Neural progenitor cell (in vitro differentiated cells): ENCODE measurements at regions not wholly inside any gene's neighbourhood (a gene's known extent, or its start where the extent isn't known, plus 50 kb on each side); places are given as distances from the start of the nearest gene placed in this dataset.

ENCODE experiments used
- DNase-seq: peaks from one replicate; pipeline ENCODE4 v3.0.0-alpha.2; 2016; ENCODE audit warnings: low spot score
- H2AFZ ChIP-seq: fragments of 200-600 bp; sonication (generic); replicated peaks from 2 replicates; pipeline ENCODE4 v1.6.1; 2016; ENCODE audit warnings: antibody characterized with exemption
- H3F3A ChIP-seq: fragments of 200-600 bp; sonication (generic); 2 replicates; pipeline ENCODE4 v1.6.1; 2016; ENCODE audit warnings: antibody characterized with exemption, low read depth
- H3K27ac ChIP-seq: fragments of 200-600 bp; sonication (generic); 2 replicates; pipeline ENCODE4 v1.5.1; 2016; ENCODE audit warnings: mild to moderate bottlenecking
- H3K27me3 ChIP-seq: fragments of 200-600 bp; sonication (generic); 2 replicates; pipeline ENCODE4 v1.6.1; 2016; ENCODE audit warnings: mild to moderate bottlenecking, moderate library complexity
- H3K36me3 ChIP-seq: fragments of 200-600 bp; sonication (generic); 2 replicates; pipeline ENCODE4 v1.5.1; 2016
- H3K4me1 ChIP-seq: fragments of 200-600 bp; sonication (generic); 2 replicates; pipeline ENCODE4 v1.6.1; 2016; ENCODE audit warnings: mixed run types
- H3K4me2 ChIP-seq: fragments of 200-600 bp; sonication (generic); 2 replicates; pipeline ENCODE4 v1.6.1; 2016
- H3K4me3 ChIP-seq: fragments of 200-600 bp; sonication (generic); 2 replicates; pipeline ENCODE4 v1.5.1; 2016
- H3K79me2 ChIP-seq: fragments of 200-600 bp; sonication (generic); 2 replicates; pipeline ENCODE4 v1.6.1; 2016; ENCODE audit warnings: low read depth
- H3K9ac ChIP-seq: fragments of 200-600 bp; sonication (generic); 2 replicates; pipeline ENCODE4 v1.6.1; 2016
- H3K9me3 ChIP-seq: fragments of 200-600 bp; sonication (generic); 2 replicates; pipeline ENCODE4 v1.5.1; 2016; ENCODE audit warnings: low read depth
- H4K20me1 ChIP-seq: fragments of 200-600 bp; sonication (generic); 2 replicates; pipeline ENCODE4 v1.6.1; 2016; ENCODE audit warnings: low read depth
- H3K27ac Mint-ChIP-seq: 3 replicates; pipeline ENCODE4 v1.8.0; 2021; ENCODE audit warnings: mixed read lengths
- H3K27me3 Mint-ChIP-seq: 2 replicates; pipeline ENCODE4 v1.8.0; 2022; ENCODE audit warnings: low read depth, mild to moderate bottlenecking, inconsistent platforms, moderate library complexity, mixed read lengths; ENCODE audit not compliant: insufficient read depth
- H3K36me3 Mint-ChIP-seq: 3 replicates; pipeline ENCODE4 v1.8.0; 2021; ENCODE audit warnings: mixed read lengths
- H3K4me1 Mint-ChIP-seq: 3 replicates; pipeline ENCODE4 v1.8.0; 2021; ENCODE audit warnings: mixed read lengths
- H3K4me3 Mint-ChIP-seq: 3 replicates; pipeline ENCODE4 v1.8.0; 2021; ENCODE audit warnings: mild to moderate bottlenecking, moderate library complexity, mixed read lengths
- H3K9me3 Mint-ChIP-seq: 3 replicates; pipeline ENCODE4 v1.8.0; 2020; ENCODE audit warnings: mixed read lengths
- EZH2 ChIP-seq: fragments of 200-600 bp; sonication (generic); IDR thresholded peaks from 2 replicates; pipeline ENCODE4 v1.6.1; 2017; ENCODE audit warnings: antibody characterized with exemption, mild to moderate bottlenecking, moderate library complexity
- EZH2phosphoT487 ChIP-seq: fragments of 200-600 bp; sonication (generic); IDR thresholded peaks from 2 replicates; pipeline ENCODE4 v1.6.1; 2017; ENCODE audit warnings: antibody characterized with exemption
- TF ChIP-seq, protein P1 (sequence below): fragments of 200-600 bp; sonication (generic); IDR thresholded peaks from 2 replicates; pipeline ENCODE4 v1.5.1; 2017; ENCODE audit warnings: antibody characterized with exemption, mild to moderate bottlenecking

DNA sequence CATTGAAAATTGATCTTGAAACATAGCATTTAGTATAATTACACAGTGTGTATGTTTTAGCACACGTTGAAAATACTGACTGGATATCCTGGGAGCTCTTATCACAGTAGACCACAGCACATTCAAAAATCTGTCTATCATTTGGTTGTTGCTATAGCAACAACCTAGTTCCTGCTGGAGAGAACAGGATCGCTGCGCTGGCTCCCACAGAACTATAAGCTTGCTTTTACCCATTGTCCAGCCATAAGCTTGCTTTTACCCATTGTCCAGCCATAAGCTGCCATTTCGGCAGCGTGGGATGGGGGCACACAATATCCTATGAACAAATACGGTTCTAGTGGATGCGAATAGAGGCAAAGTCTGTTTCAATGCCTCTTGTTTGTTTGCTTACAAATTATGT lies 70.4 kb upstream of the ST6GAL2 start:
- Mint-ChIP-seq H3K4me3 (no peak overlapping the region), H3K27me3 (peaks cover 2% of the 10 kb centered on the region), H3K4me1 (peaks cover 27% of the 10 kb centered on the region), H3K9me3 (peaks cover 10% of the 10 kb centered on the region), H3K27ac (no peak overlapping the region), H3K36me3 (no peaks in the 10 kb centered on the region)
- Histone ChIP-seq H3K27ac (no peak overlapping the region), H2AFZ (no peak overlapping the region), H4K20me1 (no peaks in the 10 kb centered on the region), H3F3A (no peaks in the 10 kb centered on the region), H3K27me3 (no peaks in the 10 kb centered on the region), H3K4me3 (no peak overlapping the region), H3K36me3 (no peaks in the 10 kb centered on the region), H3K4me2 (no peak overlapping the region), H3K79me2 (no peaks in the 10 kb centered on the region), H3K9me3 (no peaks in the 10 kb centered on the region), H3K4me1 (peaks cover 10% of the 10 kb centered on the region), H3K9ac (no peak overlapping the region)
- no peak for TF ChIP-seq EZH2phosphoT487
- TF ChIP-seq, protein P1, sequence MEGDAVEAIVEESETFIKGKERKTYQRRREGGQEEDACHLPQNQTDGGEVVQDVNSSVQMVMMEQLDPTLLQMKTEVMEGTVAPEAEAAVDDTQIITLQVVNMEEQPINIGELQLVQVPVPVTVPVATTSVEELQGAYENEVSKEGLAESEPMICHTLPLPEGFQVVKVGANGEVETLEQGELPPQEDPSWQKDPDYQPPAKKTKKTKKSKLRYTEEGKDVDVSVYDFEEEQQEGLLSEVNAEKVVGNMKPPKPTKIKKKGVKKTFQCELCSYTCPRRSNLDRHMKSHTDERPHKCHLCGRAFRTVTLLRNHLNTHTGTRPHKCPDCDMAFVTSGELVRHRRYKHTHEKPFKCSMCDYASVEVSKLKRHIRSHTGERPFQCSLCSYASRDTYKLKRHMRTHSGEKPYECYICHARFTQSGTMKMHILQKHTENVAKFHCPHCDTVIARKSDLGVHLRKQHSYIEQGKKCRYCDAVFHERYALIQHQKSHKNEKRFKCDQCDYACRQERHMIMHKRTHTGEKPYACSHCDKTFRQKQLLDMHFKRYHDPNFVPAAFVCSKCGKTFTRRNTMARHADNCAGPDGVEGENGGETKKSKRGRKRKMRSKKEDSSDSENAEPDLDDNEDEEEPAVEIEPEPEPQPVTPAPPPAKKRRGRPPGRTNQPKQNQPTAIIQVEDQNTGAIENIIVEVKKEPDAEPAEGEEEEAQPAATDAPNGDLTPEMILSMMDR = no peak
- DNase-seq = peak; percentile 13

DNA sequence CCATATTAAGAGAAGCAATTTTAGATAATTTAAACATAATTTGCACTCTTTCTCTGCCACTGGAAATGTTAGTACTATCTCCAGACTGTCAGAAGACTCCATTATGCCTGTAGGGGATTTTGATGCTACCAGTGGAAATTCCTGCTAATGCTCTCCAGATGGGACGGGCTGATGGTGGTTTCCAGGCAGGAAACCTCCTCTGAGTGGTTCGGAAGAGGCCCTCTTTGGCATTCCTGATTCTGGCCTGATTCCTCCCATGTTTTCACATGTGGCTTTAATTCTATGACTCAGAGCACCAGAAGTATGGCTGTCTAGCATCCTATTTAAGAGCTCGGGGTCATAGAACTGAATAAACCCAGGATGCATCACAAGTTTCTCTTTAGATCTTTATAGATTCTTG lies 70.9 kb upstream of the ST6GAL2 start:
- Mint-ChIP-seq H3K4me1 (peaks cover 27% of the 10 kb centered on the region), H3K9me3 (peaks cover 10% of the 10 kb centered on the region), H3K27me3 (peaks cover 7% of the 10 kb centered on the region), H3K36me3 (no peaks in the 10 kb centered on the region), H3K27ac (peak overlapping the region; percentile 47), H3K4me3 (no peak overlapping the region)
- no peaks in the 10 kb centered on the region for H3K27me3 ChIP-seq
- H3K4me1 ChIP-seq = peaks cover 10% of the 10 kb centered on the region
- no peak overlapping the region for H3K4me2 ChIP-seq
- no peak overlapping the region for H3K4me3 ChIP-seq
- H3K9ac ChIP-seq = no peak overlapping the region
- no peaks in the 10 kb centered on the region for H3K9me3 ChIP-seq
- TF ChIP-seq EZH2 = no peak
- TF ChIP-seq, protein P1 = no peak
- TF ChIP-seq EZH2phosphoT487 = no peak
- no peak overlapping the region for H3K27ac ChIP-seq
- H3K79me2 ChIP-seq = no peaks in the 10 kb centered on the region
- DNase-seq = no peak
- H3F3A ChIP-seq = no peaks in the 10 kb centered on the region
- H4K20me1 ChIP-seq = no peaks in the 10 kb centered on the region
- no peaks in the 10 kb centered on the region for H3K36me3 ChIP-seq
- H2AFZ ChIP-seq = peak overlapping the region; percentile 51

DNA sequence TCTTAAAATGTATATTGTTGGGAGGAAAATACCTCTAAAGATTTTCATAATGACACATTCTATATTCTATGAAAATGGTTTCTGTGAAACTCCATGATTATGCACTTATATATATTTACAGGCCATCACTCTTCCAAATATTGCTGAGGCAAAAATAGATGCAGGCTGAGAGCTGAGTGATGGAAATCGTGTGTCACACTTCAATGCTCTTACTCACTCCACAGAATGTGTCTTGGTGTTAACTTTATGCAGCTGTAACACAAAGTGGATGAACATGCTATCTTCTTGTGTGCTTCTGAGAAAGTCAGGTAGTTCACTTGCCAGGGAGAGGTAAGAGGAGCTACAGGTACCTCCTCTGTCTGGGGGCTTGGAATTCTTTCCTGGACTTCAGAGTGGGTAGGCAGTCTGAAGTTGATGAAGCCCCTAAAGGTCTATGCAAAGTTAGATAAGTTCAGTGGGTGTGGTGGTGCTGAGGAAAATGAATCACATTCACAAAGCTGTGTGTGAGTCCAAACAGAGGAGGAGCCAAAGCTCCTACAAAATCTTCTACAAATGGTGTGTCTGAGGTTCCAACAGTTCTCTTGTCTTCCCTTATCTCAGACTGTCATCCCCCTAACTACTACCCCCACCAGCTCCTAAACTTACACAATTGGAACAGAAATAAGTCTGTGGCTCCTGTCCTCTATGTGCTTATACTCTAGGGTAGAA lies 74.2 kb upstream of the ST6GAL2 start:
- peaks cover 20% of the 10 kb centered on the region for H3K4me1 Mint-ChIP-seq
- H3K9ac ChIP-seq = no peak overlapping the region
- no peaks in the 10 kb centered on the region for H3F3A ChIP-seq
- no peak for DNase-seq
- H3K27ac ChIP-seq = no peak overlapping the region
- H3K4me1 ChIP-seq = no peaks in the 10 kb centered on the region
- H3K79me2 ChIP-seq = no peaks in the 10 kb centered on the region
- H3K9me3 Mint-ChIP-seq = peaks cover 2% of the 10 kb centered on the region
- H3K36me3 ChIP-seq = no peaks in the 10 kb centered on the region
- no peaks in the 10 kb centered on the region for H3K9me3 ChIP-seq
- TF ChIP-seq, protein P1 = no peak
- no peak for TF ChIP-seq EZH2phosphoT487
- TF ChIP-seq EZH2 = no peak
- no peaks in the 10 kb centered on the region for H3K36me3 Mint-ChIP-seq
- H3K4me3 Mint-ChIP-seq = no peak overlapping the region
- H3K27ac Mint-ChIP-seq = no peak overlapping the region
- no peak overlapping the region for H3K4me3 ChIP-seq
- no peaks in the 10 kb centered on the region for H3K27me3 ChIP-seq
- no peak overlapping the region for H3K4me2 ChIP-seq
- no peak overlapping the region for H2AFZ ChIP-seq
- peaks cover 8% of the 10 kb centered on the region for H3K27me3 Mint-ChIP-seq
- no peaks in the 10 kb centered on the region for H4K20me1 ChIP-seq
